ENCODE measurements at regions not wholly inside any gene's neighbourhood (a gene's known extent, or its start where the extent isn't known, plus 50 kb on each side); places are given as distances from the start of the nearest gene placed in this dataset.

- TF ChIP-seq, protein P1, sequence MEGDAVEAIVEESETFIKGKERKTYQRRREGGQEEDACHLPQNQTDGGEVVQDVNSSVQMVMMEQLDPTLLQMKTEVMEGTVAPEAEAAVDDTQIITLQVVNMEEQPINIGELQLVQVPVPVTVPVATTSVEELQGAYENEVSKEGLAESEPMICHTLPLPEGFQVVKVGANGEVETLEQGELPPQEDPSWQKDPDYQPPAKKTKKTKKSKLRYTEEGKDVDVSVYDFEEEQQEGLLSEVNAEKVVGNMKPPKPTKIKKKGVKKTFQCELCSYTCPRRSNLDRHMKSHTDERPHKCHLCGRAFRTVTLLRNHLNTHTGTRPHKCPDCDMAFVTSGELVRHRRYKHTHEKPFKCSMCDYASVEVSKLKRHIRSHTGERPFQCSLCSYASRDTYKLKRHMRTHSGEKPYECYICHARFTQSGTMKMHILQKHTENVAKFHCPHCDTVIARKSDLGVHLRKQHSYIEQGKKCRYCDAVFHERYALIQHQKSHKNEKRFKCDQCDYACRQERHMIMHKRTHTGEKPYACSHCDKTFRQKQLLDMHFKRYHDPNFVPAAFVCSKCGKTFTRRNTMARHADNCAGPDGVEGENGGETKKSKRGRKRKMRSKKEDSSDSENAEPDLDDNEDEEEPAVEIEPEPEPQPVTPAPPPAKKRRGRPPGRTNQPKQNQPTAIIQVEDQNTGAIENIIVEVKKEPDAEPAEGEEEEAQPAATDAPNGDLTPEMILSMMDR (IDR thresholded peaks at IDR 0.05), result no peak
- TF ChIP-seq ZFX (IDR thresholded peaks at IDR 0.05; ENCODE audit: borderline replicate concordance), result no peak
These were observed 2101.9 kb downstream of the TP53TG3F start for GRCh38 chr16:35561346-35561745.

GRCh38 chr16:35562471-35562870 is 2103.1 kb downstream of the TP53TG3F start:
- H3K27ac ChIP-seq, result no peak overlapping the region
- TF ChIP-seq, protein P1 (IDR thresholded peaks at IDR 0.05), result no peak

More at GRCh38 chr16:35561346-35561745, 2101.9 kb downstream of the TP53TG3F start:
- no peak overlapping the region for H3K27ac ChIP-seq

DNA sequence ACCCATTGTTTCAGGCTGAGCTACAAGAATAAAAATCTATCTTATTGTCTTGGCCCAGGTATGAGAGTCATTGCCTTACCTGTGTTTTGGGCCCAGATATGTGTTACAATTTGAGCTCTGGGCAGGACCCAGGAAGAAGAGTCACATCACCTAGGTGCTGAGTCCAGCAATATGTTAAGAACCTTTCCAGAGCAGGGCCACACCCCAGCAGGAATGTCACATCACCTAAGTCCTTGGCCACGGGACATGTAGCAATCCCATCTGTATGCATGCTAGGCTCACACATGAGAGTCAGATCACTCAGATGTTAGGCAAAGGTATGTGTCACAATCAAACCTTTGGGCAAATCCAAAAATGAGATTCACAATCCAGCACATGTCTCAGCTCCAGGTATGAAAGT is 2103.5 kb downstream of the TP53TG3F start:
- no peak for TF ChIP-seq ZFX (IDR thresholded peaks at IDR 0.05; ENCODE audit: borderline replicate concordance)
- TF ChIP-seq, protein P1 (IDR thresholded peaks at IDR 0.05), result no peak
- no peak overlapping the region for H3K27ac ChIP-seq

GRCh38 chr16:35564148-35564547 is 2104.7 kb downstream of the TP53TG3F start:
- TF ChIP-seq ZFX (IDR thresholded peaks at IDR 0.05; ENCODE audit: borderline replicate concordance), result no peak
- TF ChIP-seq, protein P1 (IDR thresholded peaks at IDR 0.05), result no peak
- no peak overlapping the region for H3K27ac ChIP-seq

DNA sequence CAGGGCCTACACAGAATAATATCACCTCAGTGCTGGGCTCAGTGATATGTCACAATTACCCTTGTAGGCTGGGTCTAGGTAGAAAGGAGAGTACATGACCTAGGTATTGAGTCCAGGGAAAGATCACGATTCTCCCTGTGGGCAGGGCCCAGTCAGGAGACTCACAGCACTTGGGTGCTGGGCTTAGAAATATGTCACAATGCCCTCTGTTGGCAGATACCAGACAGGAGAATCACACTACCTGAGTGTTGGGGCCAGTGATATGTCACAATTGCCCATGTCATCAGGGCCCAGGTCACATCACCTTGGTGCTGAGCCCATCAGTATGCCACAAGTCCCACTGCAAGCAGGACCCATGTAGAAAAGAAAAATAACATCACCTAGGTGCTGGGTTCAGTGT is 2105.5 kb downstream of the TP53TG3F start:
- TF ChIP-seq, protein P1 (IDR thresholded peaks at IDR 0.05), result no peak
- TF ChIP-seq ZFX (IDR thresholded peaks at IDR 0.05; ENCODE audit: borderline replicate concordance), result no peak
- no peak overlapping the region for H3K27ac ChIP-seq

DNA sequence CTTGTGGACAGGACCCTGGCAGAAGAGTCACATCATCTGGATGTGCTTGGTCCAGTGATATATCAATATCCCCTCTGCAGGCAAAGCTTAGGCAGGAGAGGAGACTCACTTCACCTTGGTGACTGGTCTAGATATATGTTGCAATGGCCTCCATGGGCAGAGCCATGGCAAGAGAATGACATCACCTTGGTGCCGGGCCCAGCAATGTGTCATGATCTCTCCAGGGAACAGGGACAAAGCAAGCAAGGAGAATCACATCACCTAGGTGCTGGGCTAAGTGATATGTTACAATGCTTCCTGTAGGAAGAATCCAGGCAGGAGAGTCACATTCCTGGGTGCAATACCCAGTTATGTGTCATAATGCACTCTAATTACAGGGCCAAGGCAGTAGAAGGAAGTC is 2106.2 kb downstream of the TP53TG3F start:
- TF ChIP-seq, protein P1 (IDR thresholded peaks at IDR 0.05), result no peak
- TF ChIP-seq ZFX (IDR thresholded peaks at IDR 0.05; ENCODE audit: borderline replicate concordance), result no peak
- H3K27ac ChIP-seq, result no peak overlapping the region

GRCh38 chr16:35569413-35569812 is 2110.0 kb downstream of the TP53TG3F start:
- H3K27ac ChIP-seq, result no peak overlapping the region
- no peak for TF ChIP-seq ZFX (IDR thresholded peaks at IDR 0.05; ENCODE audit: borderline replicate concordance)
- TF ChIP-seq, protein P1 (IDR thresholded peaks at IDR 0.05), result no peak
